NOMO-1 treated with DMSO at 0.1 percent for 48 hours (cell line): ENCODE measurements at regions not wholly inside any gene's neighbourhood (a gene's known extent, or its start where the extent isn't known, plus 50 kb on each side); places are given as distances from the start of the nearest gene placed in this dataset.

Experiments
- DNase-seq: peaks from one replicate; lab custom pipeline; 2025; ENCODE audit not compliant: unreplicated experiment; lab: John Stamatoyannopoulos, UW

DNA sequence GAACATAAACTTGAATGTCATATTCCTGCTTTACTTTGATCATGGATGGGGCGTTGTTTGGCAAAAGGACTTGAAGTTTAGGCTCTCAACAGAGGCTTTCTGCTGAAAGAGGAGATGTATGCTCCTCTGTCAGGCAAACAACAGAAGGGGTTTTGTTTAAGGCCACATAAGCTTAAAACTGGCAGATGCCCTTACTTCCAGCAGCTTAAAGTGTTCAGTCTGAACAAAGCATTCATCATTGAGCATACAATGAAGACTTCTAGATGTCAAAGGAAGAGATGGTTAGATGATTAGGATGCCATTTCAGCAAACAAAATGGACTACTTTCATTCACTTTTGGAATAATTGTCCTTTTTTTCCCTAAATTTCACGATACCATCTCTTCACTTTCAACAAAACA is 484.5 kb downstream of the SLITRK6 start:
- no peak for DNase-seq

GRCh38 chr13:85313761-85314503 is 485.3 kb downstream of the SLITRK6 start:
- DNase-seq = no peak

- no peak for DNase-seq
These were observed 487.1 kb downstream of the SLITRK6 start for GRCh38 chr13:85312071-85312470.

GRCh38 chr13:85303630-85304029 is 495.6 kb downstream of the SLITRK6 start:
- DNase-seq = no peak

DNA sequence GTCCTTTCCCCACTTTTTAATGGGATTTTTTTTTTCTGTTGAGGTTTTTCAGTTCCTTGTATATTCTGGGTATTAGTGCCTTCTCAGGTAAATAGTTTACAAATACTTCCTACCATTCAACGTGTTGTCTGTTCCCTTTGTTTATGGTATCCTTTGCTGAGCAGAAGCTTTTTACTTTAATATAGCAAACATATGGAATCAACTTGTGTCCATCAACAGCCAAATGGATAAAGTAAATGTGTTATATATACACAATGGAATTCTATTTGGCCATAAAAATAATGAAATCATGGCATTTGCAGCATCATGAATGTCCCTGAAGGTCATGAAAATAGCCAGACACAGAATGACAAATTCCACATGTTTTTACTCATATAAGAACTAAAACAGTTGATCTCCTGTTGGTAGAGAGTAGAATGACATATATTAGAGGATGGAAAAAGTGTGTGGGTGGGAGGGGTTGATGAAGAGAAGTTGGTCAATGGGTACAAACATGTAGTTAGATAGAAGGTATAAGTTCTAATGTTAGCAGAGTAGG is 500.8 kb downstream of the SLITRK6 start:
- DNase-seq = no peak

- DNase-seq = no peak
These were observed 510.5 kb downstream of the SLITRK6 start for GRCh38 chr13:85288698-85289097.

DNA sequence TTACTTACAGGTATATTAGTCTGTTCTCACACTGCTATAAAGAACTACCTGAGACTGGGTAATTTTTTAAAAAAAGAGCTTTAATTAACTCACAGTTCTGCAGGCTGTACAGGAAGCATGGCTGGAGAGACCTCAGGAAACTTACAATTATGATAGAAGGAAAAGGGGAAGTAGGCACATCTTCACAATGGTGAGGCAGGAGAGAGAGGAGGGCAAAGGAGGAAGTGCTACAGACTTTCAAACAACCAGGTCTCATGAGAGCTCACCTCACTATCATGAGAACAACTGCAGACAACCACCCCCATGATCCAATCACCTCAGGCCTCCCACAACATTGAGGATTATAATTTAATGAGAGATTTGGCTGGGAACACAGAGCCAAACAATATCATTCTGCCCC is 511.7 kb downstream of the SLITRK6 start:
- peak; percentile 41 for DNase-seq

- DNase-seq = no peak
These were observed 513.1 kb downstream of the SLITRK6 start for GRCh38 chr13:85286081-85286480.

- no peak for DNase-seq
These were observed 514.9 kb downstream of the SLITRK6 start for GRCh38 chr13:85284349-85284748.

DNA sequence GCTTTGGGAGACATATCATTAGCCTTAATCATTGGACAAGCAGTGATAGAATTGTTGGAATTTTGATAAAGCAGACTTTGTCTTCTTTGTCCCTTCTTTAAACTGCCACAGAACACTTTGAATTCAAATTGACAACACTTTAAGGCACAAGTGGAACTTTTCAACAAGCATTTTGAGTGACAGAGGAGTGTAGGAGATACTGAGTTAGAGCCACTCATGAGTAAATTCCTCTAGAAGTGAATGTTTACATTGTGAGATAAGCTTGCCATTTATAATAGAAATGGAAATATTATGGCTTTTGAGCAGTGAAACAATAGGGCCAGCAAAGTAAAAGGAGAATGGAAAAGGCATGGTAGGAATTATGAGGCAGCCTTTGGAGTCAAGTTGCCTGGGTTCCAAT is 515.8 kb downstream of the SLITRK6 start:
- DNase-seq = no peak

DNA sequence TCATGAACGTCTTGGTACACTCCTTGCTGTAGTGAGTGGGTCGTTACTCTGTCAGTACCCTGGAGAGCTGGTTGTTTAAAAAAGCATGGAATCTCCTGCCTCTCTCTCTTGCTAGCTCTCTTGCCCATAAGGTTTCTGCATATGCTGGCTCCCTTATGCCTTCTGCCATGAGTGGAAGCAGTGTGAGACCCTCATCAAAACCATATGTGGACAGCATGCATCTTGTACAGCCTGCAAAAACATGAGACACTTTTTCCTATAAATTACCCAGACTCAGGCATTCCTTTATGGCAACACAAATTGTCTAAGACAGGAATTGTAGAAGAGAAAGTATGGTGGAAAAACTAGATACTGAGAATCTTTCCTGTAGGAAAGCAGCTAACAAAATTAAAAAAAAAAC is 516.3 kb downstream of the SLITRK6 start:
- no peak for DNase-seq

- DNase-seq = no peak
These were observed 520.4 kb downstream of the SLITRK6 start for GRCh38 chr13:85278851-85279250.

GRCh38 chr13:85277748-85278147 is 521.5 kb downstream of the SLITRK6 start:
- DNase-seq = no peak

DNA sequence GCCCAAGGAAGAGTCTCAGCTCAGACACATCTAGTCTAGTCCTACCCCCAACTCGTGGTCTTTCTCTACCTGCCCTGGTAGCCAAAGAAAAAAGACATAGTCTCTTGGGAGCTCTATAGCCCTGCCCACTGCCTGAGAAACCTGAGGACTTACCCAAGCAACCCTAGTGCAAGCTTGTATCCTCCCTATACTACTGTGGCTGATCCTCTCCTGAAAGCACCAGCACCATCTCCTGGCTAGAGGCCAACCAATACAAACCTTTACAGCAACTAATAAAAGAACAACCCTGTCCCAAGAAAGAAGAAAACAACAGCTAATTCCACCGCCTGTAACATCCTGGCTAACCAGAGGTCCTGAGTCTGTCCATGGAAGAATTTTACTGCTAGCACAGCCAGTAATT is 532.4 kb downstream of the SLITRK6 start:
- DNase-seq = no peak

DNA sequence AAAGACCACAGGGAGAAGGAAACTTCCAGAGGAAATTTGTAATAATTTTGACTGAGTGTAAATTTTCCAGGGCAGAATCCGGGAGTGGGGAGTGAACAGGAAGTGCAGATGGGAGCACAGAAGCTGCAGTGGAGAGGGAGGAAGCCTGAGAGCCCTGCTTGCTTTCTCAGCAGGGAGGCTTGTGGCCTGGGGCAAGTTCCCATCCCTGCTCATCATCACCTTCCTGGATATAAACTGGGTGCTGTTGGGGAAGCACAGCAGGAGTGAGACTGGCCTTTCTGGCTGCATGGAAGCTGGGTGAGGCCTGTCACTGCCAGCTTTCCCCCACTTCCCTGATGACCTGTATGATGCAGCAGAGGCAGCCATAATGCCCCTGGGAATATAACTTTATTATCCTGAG is 532.9 kb downstream of the SLITRK6 start:
- no peak for DNase-seq

- no peak for DNase-seq
These were observed 533.9 kb downstream of the SLITRK6 start for GRCh38 chr13:85265296-85265695.

DNA sequence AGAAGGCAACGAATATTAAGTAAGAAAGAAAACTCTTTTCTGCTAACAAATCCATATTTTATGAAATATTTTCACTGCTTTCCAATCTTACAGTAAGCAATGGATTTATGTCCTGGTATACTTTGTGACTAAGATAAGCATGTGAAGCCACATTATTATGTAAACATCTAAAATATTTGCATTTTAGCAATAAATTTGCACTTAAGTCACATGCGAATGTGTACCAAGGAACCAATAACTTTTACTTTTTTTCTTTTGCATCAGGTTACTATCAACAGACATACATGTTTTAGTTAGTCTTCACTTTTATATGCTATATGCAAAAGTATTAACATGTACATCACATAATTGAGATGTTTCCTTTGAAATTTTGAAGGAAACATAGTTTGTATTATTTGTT is 536.7 kb downstream of the SLITRK6 start:
- DNase-seq = no peak

DNA sequence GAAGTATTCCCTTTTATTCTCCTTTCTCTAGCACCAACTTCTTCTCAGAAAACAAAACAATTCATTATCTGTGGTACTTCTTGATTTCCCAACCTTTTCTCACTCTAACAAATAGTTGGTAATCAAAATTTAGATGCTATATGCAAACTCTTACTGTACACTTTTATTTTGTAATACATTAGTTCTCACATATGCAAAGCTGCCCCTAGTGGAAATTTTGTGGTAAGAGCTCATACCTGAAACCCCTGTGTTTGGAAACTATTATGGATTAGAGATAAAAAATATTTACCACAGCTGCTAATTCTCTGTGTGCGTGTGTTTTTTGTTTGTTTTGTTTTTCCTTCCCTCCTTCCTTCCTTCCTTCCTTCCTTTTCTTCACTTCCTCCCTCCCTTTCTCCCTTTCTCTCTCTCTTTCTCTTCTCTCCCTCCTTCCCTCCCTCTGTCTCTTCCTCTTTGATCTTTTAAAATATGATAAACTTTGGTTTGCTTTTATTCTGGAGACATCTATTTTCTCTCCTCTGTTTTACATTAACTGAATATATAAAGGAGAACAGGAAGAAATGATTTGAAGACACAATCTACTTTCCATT is 537.4 kb downstream of the SLITRK6 start:
- peak; percentile 4 for DNase-seq

GRCh38 chr13:85260896-85261295 is 538.3 kb downstream of the SLITRK6 start:
- no peak for DNase-seq

DNA sequence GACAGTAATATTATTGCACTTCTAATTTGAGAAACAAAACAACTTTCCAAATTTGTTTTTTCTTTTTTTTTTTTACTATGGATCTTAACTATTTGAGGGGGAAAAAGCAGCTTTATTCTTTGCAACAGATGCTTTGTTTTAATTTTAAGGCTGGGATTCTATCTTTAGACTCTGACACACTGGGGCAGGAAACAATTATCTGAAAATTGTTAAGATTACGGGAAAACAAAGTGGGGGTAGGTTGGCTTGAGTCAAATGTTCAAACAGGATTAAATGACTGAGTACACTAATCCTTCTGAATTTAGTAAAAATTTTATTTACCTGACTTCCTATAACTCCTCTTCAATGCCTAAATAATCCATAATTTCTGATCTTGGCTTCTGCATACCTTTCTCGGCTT is 543.2 kb downstream of the SLITRK6 start:
- no peak for DNase-seq

DNA sequence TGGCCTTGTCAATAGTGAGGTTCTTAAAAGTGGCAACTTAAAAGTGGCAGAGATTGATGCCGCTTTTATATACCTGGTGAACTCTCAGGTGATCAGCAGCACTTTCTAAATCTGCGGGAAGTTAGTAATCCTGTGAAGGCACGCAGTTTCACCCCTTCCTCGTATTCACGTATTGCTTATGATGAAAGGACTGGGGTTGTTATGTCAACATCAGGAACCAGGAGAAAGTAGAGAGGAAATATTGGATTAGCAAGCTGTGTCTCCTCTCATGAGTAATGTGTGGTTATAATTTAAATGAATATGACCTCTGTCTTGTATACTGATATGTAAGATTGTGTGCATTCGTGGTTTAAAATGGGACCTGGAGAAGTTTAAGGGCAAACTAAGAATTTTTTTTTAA is 544.6 kb downstream of the SLITRK6 start:
- DNase-seq = no peak

DNA sequence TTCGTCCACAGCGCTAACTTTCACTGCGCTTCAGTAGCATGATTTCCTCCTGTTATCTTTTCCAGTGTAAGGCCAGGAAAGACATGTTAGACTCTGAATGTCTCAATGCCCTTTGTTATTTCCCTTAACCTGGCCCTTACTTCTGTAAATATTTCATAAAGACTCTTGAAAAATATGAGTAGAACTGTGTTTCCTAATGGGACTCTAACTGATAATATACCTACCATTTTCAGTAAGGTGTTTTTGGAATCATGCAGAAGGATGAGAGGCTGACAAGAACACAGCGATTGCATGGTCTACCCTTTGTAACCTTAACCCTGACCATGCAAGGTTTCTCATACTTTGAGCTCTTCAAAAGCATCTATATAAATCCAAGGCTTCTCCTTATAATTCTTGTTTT is 550.1 kb downstream of the SLITRK6 start:
- no peak for DNase-seq

DNA sequence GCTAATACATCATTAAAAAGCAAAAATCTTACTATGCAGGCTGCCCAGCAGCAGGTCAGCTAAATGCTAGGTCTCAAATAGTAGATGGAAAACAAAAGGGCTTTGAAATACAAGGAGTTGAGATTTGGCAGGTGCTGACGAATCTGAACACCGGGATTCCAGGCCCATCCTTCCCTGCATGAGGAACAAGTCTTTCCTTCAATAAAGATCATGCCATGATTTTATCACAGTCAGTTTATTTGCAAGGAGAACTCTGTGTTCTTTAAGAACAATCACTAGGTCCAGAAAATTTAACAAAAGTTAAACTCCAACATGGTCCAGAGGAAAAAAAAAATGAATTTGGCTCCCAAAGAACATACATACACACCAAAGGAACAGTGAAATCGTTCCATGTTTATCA is 551.4 kb downstream of the SLITRK6 start:
- DNase-seq = no peak
